HCT116 (cell line): ENCODE measurements at regions not wholly inside any gene's neighbourhood (a gene's known extent, or its start where the extent isn't known, plus 50 kb on each side); places are given as distances from the start of the nearest gene placed in this dataset.

ENCODE experiments used
- ATAC-seq: fragments of 200-7000 bp; cut with Tn5 transposase; 2 replicates; pipeline ENCODE4 v1.9.1; 2020; ENCODE audit warnings: mild to moderate bottlenecking, moderate library complexity
- BruUV-seq: library from RNA; stranded (reverse); fragments of 400-500 nt; replicated peaks from 2 replicates; lab custom pipeline; 2021; lab: Mats Ljungman, UMichigan
- CTCF ChIA-PET: fragments of 300-600 bp; sonication (Branson Sonifier 250); formaldehyde crosslinking; loops from one replicate; lab custom pipeline; 2021; ENCODE audit warnings: antibody characterized with exemption; lab: Charles Lee
- POLR2A ChIA-PET: fragments of 300-600, 350-600 bp; sonication (Branson Sonifier 250); formaldehyde crosslinking; loops from one replicate; lab custom pipeline; 2021; ENCODE audit warnings: antibody characterized with exemption; lab: Charles Lee
- RAD21 ChIA-PET, 2 experiments: fragments of 300-600 bp; sonication (Branson Sonifier 250); formaldehyde crosslinking; loops; one replicate each; lab custom pipeline; 2023; ENCODE audit warnings: low total read pairs in 2 of 2; ENCODE audit not compliant: uncharacterized antibody in 2 of 2, unreplicated experiment in 2 of 2, low non-redundant PET in 1 of 2; lab: Charles Lee
- DNase-seq: peaks from one replicate; pipeline ENCODE4 v3.0.0-alpha.2; 2010; ENCODE audit warnings: low read depth, low spot score
- H2AFZ ChIP-seq: fragments of 200-600 bp; shearing (Covaris generic), sonication (generic); 2 replicates; pipeline ENCODE4 v1.6.1; 2017; ENCODE audit warnings: low read depth, mixed run types, mixed read lengths, antibody characterized with exemption, low read length; ENCODE audit not compliant: poor library complexity, severe bottlenecking
- H3K27ac ChIP-seq: 2 replicates; pipeline ENCODE4 v1.5.1; 2012; ENCODE audit warnings: low read depth, low read length
- H3K27me3 ChIP-seq: fragments of 200-600 bp; sonication (generic); 2 replicates; pipeline ENCODE4 v1.6.1; 2016; ENCODE audit warnings: mixed run types, low read length, mixed read lengths; ENCODE audit not compliant: insufficient read depth
- H3K36me3 ChIP-seq, 2 experiments: fragments of 200-500 bp in 1 of 2; fragments of 200-600 bp in 1 of 2; sonication (Bioruptor generic) in 1 of 2; sonication (generic) in 1 of 2; 2 replicates each; pipeline versions ENCODE4 v1.5.1 to v1.6.1; 2014 to 2016; ENCODE audit warnings: low read length in 2 of 2, inconsistent platforms in 1 of 2, mixed read lengths in 1 of 2, mixed run types in 1 of 2; ENCODE audit not compliant: insufficient read depth in 2 of 2, control insufficient read depth in 1 of 2
- H3K4me1 ChIP-seq, 2 experiments: fragments of 200-600 bp in 1 of 2; sonication (generic) in 1 of 2; 2 replicates each; pipeline versions ENCODE4 v1.5.1 to v1.6.1; 2012 to 2017; ENCODE audit warnings: low read length in 2 of 2, inconsistent platforms in 1 of 2, mild to moderate bottlenecking in 1 of 2, mixed read lengths in 1 of 2, mixed run types in 1 of 2, moderate library complexity in 1 of 2; ENCODE audit not compliant: insufficient read depth in 2 of 2, control insufficient read depth in 1 of 2
- H3K4me2 ChIP-seq: fragments of 200-600 bp; sonication (generic); 2 replicates; pipeline ENCODE4 v1.6.1; 2017; ENCODE audit warnings: mixed run types, low read length, mixed read lengths
- H3K4me3 ChIP-seq, 2 experiments: fragments of 200-600 bp in 1 of 2; sonication (generic) in 1 of 2; replicated peaks in 1 of 2; 2 replicates each; pipeline ENCODE4 v1.5.1; 2011 to 2016; ENCODE audit warnings: low read length in 2 of 2, control low read depth in 1 of 2, low read depth in 1 of 2, mild to moderate bottlenecking in 1 of 2, mixed read lengths in 1 of 2, mixed run types in 1 of 2
- H3K79me2 ChIP-seq: fragments of 200-600 bp; sonication (generic); 2 replicates; pipeline ENCODE4 v1.6.1; 2017; ENCODE audit warnings: mild to moderate bottlenecking, mixed run types, low read length, moderate library complexity, mixed read lengths; ENCODE audit not compliant: insufficient read depth
- H3K9ac ChIP-seq: fragments of 200-600 bp; sonication (generic); 2 replicates; pipeline ENCODE4 v1.6.1; 2016; ENCODE audit warnings: low read length, mixed read lengths
- H3K9me2 ChIP-seq: fragments of 200-600 bp; sonication (generic), shearing (Covaris generic); 2 replicates; pipeline ENCODE4 v1.6.1; 2017; ENCODE audit warnings: mixed run types, mild to moderate bottlenecking, moderate library complexity; ENCODE audit not compliant: insufficient read depth
- H3K9me3 ChIP-seq, 2 experiments: fragments of 200-500 bp in 1 of 2; fragments of 200-600 bp in 1 of 2; sonication (Bioruptor generic) in 1 of 2; sonication (generic) in 1 of 2; 2 replicates each; pipeline ENCODE4 v1.6.1; 2014 to 2017; ENCODE audit warnings: low read length in 2 of 2, mixed read lengths in 2 of 2, inconsistent platforms in 1 of 2, low read depth in 1 of 2, mild to moderate bottlenecking in 1 of 2, mixed run types in 1 of 2, moderate library complexity in 1 of 2; ENCODE audit not compliant: control insufficient read depth in 1 of 2, insufficient read depth in 1 of 2
- H4K20me1 ChIP-seq: fragments of 200-600 bp; sonication (generic), shearing (Covaris generic); 2 replicates; pipeline ENCODE4 v1.6.1; 2017; ENCODE audit warnings: mixed run types, mild to moderate bottlenecking, moderate library complexity; ENCODE audit not compliant: insufficient read depth
- EGR1 ChIP-seq: IDR thresholded peaks from 2 replicates; pipeline ENCODE4 v1.6.1; 2012; ENCODE audit warnings: low read depth
- JUND ChIP-seq: IDR thresholded peaks from 2 replicates; pipeline ENCODE4 v1.6.1; 2012
- POLR2A ChIP-seq: IDR thresholded peaks from 2 replicates; pipeline ENCODE4 v1.7.0; 2011; ENCODE audit warnings: borderline replicate concordance; ENCODE audit not compliant: insufficient read depth, insufficient read length; ENCODE audit errors: extremely low read depth
- SIN3A ChIP-seq: IDR thresholded peaks from 2 replicates; pipeline ENCODE4 v1.6.1; 2012; ENCODE audit warnings: low read depth
- TCF7L2 ChIP-seq: IDR thresholded peaks from 2 replicates; pipeline ENCODE4 v1.7.0; 2011; ENCODE audit warnings: borderline replicate concordance, inconsistent platforms; ENCODE audit not compliant: insufficient read depth, insufficient read length; ENCODE audit errors: extremely low read depth
- YY1 ChIP-seq: IDR thresholded peaks from 2 replicates; pipeline ENCODE4 v1.6.1; 2011; ENCODE audit warnings: low read length, low read depth, moderate library complexity, mild to moderate bottlenecking; ENCODE audit not compliant: insufficient replicate concordance; ENCODE audit errors: extremely low read depth
- intact Hi-C: fragments of 100-400 bp; cut with micrococcal nuclease; formaldehyde crosslinking; loops from 2 replicates; pipeline ENCODE4 v1.10.0; 2022
- TF ChIP-seq, protein P1 (sequence below): IDR thresholded peaks from 2 replicates; pipeline ENCODE4 v1.6.1; 2011; ENCODE audit warnings: mild to moderate bottlenecking, low read length, moderate library complexity; ENCODE audit not compliant: insufficient replicate concordance; ENCODE audit errors: extremely low read depth
- TF ChIP-seq, protein P2 (sequence below): IDR thresholded peaks from 2 replicates; pipeline ENCODE4 v1.6.1; 2012
- TF ChIP-seq, protein P3 (sequence below): IDR thresholded peaks from 2 replicates; pipeline ENCODE4 v1.6.1; 2012; ENCODE audit warnings: low read depth

DNA sequence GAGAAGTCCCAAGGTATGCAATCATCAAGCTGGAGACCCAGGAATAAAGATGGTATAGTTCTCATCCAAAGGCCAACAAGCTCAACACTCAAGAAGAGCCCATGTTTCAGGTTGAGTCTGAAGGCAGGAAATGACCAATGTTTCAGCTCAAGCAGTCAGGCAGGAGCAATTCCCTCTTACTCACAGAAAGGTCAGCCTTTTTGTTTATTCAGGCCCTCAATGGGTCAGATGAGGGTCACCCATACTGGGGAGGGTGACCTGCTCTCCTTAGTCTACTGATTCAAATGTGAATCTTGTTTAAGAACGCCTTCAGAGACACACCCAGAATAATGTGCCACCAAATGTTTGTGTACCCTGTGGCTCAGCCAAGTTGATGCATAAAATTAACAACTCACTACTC, 262.4 kb downstream of the USP25 start (continued):
- TF ChIP-seq, protein P1, sequence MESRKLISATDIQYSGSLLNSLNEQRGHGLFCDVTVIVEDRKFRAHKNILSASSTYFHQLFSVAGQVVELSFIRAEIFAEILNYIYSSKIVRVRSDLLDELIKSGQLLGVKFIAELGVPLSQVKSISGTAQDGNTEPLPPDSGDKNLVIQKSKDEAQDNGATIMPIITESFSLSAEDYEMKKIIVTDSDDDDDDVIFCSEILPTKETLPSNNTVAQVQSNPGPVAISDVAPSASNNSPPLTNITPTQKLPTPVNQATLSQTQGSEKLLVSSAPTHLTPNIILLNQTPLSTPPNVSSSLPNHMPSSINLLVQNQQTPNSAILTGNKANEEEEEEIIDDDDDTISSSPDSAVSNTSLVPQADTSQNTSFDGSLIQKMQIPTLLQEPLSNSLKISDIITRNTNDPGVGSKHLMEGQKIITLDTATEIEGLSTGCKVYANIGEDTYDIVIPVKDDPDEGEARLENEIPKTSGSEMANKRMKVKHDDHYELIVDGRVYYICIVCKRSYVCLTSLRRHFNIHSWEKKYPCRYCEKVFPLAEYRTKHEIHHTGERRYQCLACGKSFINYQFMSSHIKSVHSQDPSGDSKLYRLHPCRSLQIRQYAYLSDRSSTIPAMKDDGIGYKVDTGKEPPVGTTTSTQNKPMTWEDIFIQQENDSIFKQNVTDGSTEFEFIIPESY = no peak
- no peak for TF ChIP-seq SIN3A

DNA sequence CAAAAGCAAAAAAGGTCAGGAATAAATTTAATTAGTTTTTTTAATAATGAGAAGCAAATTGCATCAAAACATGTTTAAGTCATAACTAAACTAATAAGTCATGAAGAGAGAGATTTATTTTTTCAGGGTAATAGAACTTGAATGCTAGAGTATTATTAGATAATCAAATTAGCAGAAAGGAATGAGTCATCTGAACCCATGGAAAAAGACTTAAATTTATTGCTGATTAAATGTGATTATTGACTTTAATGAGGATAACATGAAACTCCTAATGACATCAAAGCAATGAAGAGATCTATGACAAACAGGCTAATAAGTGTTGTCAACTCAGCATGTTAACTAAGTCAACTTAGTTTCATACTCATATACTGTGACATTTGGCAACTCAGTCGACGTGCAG, 264.2 kb downstream of the USP25 start:
- H3K4me2 ChIP-seq = no peak overlapping the region
- H3K36me3 ChIP-seq = no peaks in the 10 kb centered on the region
- H3K4me1 ChIP-seq = no peaks in the 10 kb centered on the region
- intact Hi-C loops = no loop called here
- H3K9me2 ChIP-seq = no peaks in the 10 kb centered on the region
- ChIA-PET RAD21 (no interaction called here), CTCF (no interaction called here), POLR2A (no interaction called here)
- no peaks in the 10 kb centered on the region for H3K79me2 ChIP-seq
- ATAC-seq (no peak), DNase-seq (no peak)
- no peak overlapping the region for H3K27ac ChIP-seq
- no TSS peak for BruUV-seq
- no peaks in the 10 kb centered on the region for H3K27me3 ChIP-seq
- H3K4me3 ChIP-seq = no peak overlapping the region
- H4K20me1 ChIP-seq = no peaks in the 10 kb centered on the region
- TF ChIP-seq, protein P2, sequence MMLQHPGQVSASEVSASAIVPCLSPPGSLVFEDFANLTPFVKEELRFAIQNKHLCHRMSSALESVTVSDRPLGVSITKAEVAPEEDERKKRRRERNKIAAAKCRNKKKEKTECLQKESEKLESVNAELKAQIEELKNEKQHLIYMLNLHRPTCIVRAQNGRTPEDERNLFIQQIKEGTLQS = no peak
- TF ChIP-seq EGR1 (no peak), POLR2A (no peak), YY1 (no peak)
- H3K9ac ChIP-seq = no peak overlapping the region
- H2AFZ ChIP-seq = no peak overlapping the region
- H3K9me3 ChIP-seq = no peaks in the 10 kb centered on the region

DNA sequence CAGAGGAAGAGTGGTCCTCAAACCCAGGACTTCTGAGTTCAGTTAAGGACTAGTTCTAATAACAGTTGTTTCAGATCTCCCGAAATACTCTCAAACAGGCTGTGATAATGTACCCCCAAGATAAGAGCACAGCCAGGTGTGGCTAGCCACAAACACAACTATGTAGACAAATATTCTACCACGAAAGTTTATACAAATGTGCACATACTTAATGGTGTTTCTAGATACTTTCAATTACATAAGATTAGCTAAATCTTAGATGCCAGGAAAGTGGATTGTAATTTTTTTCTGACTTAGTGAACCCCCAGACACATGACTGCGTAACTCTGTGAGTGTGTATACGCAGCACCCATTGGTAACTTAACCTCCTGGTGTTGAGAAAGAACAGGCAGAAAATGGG, 270.0 kb downstream of the USP25 start:
- RAD21 ChIA-PET = no interaction called here
- Histone ChIP-seq H3K9me2 (no peaks in the 10 kb centered on the region), H4K20me1 (no peaks in the 10 kb centered on the region), H3K4me3 (no peak overlapping the region), H3K27me3 (no peaks in the 10 kb centered on the region), H3K27ac (no peak overlapping the region), H3K36me3 (no peaks in the 10 kb centered on the region), H3K4me2 (no peak overlapping the region), H3K79me2 (no peaks in the 10 kb centered on the region), H3K9ac (no peak overlapping the region), H2AFZ (no peak overlapping the region), H3K4me1 (no peaks in the 10 kb centered on the region), H3K9me3 (no peaks in the 10 kb centered on the region)
- TF ChIP-seq, protein P3, sequence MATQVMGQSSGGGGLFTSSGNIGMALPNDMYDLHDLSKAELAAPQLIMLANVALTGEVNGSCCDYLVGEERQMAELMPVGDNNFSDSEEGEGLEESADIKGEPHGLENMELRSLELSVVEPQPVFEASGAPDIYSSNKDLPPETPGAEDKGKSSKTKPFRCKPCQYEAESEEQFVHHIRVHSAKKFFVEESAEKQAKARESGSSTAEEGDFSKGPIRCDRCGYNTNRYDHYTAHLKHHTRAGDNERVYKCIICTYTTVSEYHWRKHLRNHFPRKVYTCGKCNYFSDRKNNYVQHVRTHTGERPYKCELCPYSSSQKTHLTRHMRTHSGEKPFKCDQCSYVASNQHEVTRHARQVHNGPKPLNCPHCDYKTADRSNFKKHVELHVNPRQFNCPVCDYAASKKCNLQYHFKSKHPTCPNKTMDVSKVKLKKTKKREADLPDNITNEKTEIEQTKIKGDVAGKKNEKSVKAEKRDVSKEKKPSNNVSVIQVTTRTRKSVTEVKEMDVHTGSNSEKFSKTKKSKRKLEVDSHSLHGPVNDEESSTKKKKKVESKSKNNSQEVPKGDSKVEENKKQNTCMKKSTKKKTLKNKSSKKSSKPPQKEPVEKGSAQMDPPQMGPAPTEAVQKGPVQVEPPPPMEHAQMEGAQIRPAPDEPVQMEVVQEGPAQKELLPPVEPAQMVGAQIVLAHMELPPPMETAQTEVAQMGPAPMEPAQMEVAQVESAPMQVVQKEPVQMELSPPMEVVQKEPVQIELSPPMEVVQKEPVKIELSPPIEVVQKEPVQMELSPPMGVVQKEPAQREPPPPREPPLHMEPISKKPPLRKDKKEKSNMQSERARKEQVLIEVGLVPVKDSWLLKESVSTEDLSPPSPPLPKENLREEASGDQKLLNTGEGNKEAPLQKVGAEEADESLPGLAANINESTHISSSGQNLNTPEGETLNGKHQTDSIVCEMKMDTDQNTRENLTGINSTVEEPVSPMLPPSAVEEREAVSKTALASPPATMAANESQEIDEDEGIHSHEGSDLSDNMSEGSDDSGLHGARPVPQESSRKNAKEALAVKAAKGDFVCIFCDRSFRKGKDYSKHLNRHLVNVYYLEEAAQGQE = no peak
- TF ChIP-seq TCF7L2 (no peak), JUND (no peak)
- POLR2A ChIA-PET = no interaction called here
- no TSS peak for BruUV-seq
- DNase-seq (no peak), ATAC-seq (no peak)
- CTCF ChIA-PET = no interaction called here
- intact Hi-C loops = no loop called here
